ENCODE measurements at regions not wholly inside any gene's neighbourhood (a gene's known extent, or its start where the extent isn't known, plus 50 kb on each side); places are given as distances from the start of the nearest gene placed in this dataset.

DNA sequence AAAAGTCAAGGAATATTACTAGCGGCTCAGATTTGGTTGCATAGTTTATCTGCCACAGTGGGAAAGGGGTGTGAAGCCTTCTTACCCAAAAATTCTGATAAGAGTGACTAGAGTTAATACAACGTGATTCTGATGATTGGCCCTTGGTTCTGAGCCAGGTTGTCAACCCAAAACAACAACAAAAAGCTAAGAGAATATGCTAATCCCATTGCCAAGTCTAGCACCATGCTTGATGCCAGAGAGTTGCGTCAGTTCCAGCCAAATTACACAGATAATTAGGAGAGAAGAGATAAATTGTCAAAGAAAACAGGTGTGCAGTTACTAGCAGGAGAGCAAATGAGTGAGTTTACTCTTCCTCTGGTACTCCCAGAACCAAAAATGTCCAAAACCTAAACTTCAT, 287.4 kb upstream of the AGA start:
- Histone ChIP-seq H3K36me3 (ENCODE audit: insufficient read depth, low read length) (no peaks in the 10 kb centered on the region), H3K4me1 (ENCODE audit: insufficient read depth, low read length) (no peaks in the 10 kb centered on the region), H3K27me3 (ENCODE audit: insufficient read depth, low read length) (no peaks in the 10 kb centered on the region), H3K4me2 (ENCODE audit: insufficient read depth, low read length) (no peak overlapping the region), H3K27ac (ENCODE audit: low read depth, low read length) (no peak overlapping the region), H3K79me2 (ENCODE audit: insufficient read depth, low read length) (no peaks in the 10 kb centered on the region), H4K20me1 (ENCODE audit: insufficient read depth, low read length) (no peaks in the 10 kb centered on the region), H3K9me3 (ENCODE audit: low read depth, low read length) (no peaks in the 10 kb centered on the region), H3K4me3 (ENCODE audit: insufficient read depth, low read length) (no peak overlapping the region), H2AFZ (ENCODE audit: low read length) (no peak overlapping the region)
- DNase-seq (ENCODE audit: insufficient read length, low spot score, missing footprints): no peak
- TF ChIP-seq CTCF (IDR thresholded peaks at IDR 0.05; ENCODE audit: extremely low read depth, low read depth, low read length): no peak

GRCh38 chr4:177737387-177737940, 295.2 kb upstream of the AGA start:
- Histone ChIP-seq H3K27ac (ENCODE audit: low read depth, low read length) (no peak overlapping the region), H3K36me3 (ENCODE audit: insufficient read depth, low read length) (no peaks in the 10 kb centered on the region), H3K4me1 (ENCODE audit: insufficient read depth, low read length) (no peaks in the 10 kb centered on the region), H4K20me1 (ENCODE audit: insufficient read depth, low read length) (no peaks in the 10 kb centered on the region), H3K27me3 (ENCODE audit: insufficient read depth, low read length) (no peaks in the 10 kb centered on the region), H3K9me3 (ENCODE audit: low read depth, low read length) (no peaks in the 10 kb centered on the region), H3K4me2 (ENCODE audit: insufficient read depth, low read length) (no peak overlapping the region), H3K79me2 (ENCODE audit: insufficient read depth, low read length) (no peaks in the 10 kb centered on the region), H3K4me3 (ENCODE audit: insufficient read depth, low read length) (no peak overlapping the region), H2AFZ (ENCODE audit: low read length) (no peak overlapping the region)
- TF ChIP-seq CTCF (IDR thresholded peaks at IDR 0.05; ENCODE audit: extremely low read depth, low read depth, low read length): no peak
- no peak for DNase-seq (ENCODE audit: insufficient read length, low spot score, missing footprints)

GRCh38 chr4:177740563-177740962, 298.3 kb upstream of the AGA start:
- no peak for TF ChIP-seq CTCF (IDR thresholded peaks at IDR 0.05; ENCODE audit: extremely low read depth, low read depth, low read length)
- DNase-seq (ENCODE audit: insufficient read length, low spot score, missing footprints): no peak
- H2AFZ ChIP-seq (ENCODE audit: low read length): no peak overlapping the region
- H3K4me1 ChIP-seq (ENCODE audit: insufficient read depth, low read length): no peaks in the 10 kb centered on the region
- no peaks in the 10 kb centered on the region for H3K27me3 ChIP-seq (ENCODE audit: insufficient read depth, low read length)
- H3K36me3 ChIP-seq (ENCODE audit: insufficient read depth, low read length): no peaks in the 10 kb centered on the region
- H3K79me2 ChIP-seq (ENCODE audit: insufficient read depth, low read length): no peaks in the 10 kb centered on the region
- no peaks in the 10 kb centered on the region for H4K20me1 ChIP-seq (ENCODE audit: insufficient read depth, low read length)
- H3K4me2 ChIP-seq (ENCODE audit: insufficient read depth, low read length): no peak overlapping the region
- no peak overlapping the region for H3K27ac ChIP-seq (ENCODE audit: low read depth, low read length)
- H3K4me3 ChIP-seq (ENCODE audit: insufficient read depth, low read length): no peak overlapping the region
- H3K9me3 ChIP-seq (ENCODE audit: low read depth, low read length): no peaks in the 10 kb centered on the region

- H2AFZ ChIP-seq (ENCODE audit: low read length): no peak overlapping the region
- no peaks in the 10 kb centered on the region for H3K27me3 ChIP-seq (ENCODE audit: insufficient read depth, low read length)
- no peaks in the 10 kb centered on the region for H4K20me1 ChIP-seq (ENCODE audit: insufficient read depth, low read length)
- no peak for TF ChIP-seq CTCF (IDR thresholded peaks at IDR 0.05; ENCODE audit: extremely low read depth, low read depth, low read length)
- H3K79me2 ChIP-seq (ENCODE audit: insufficient read depth, low read length): no peaks in the 10 kb centered on the region
- no peak for DNase-seq (ENCODE audit: insufficient read length, low spot score, missing footprints)
- no peaks in the 10 kb centered on the region for H3K36me3 ChIP-seq (ENCODE audit: insufficient read depth, low read length)
- no peak overlapping the region for H3K27ac ChIP-seq (ENCODE audit: low read depth, low read length)
- no peaks in the 10 kb centered on the region for H3K4me1 ChIP-seq (ENCODE audit: insufficient read depth, low read length)
- H3K4me3 ChIP-seq (ENCODE audit: insufficient read depth, low read length): no peak overlapping the region
- no peaks in the 10 kb centered on the region for H3K9me3 ChIP-seq (ENCODE audit: low read depth, low read length)
- no peak overlapping the region for H3K4me2 ChIP-seq (ENCODE audit: insufficient read depth, low read length)
Observed at GRCh38 chr4:177759729-177760128, 317.5 kb upstream of the AGA start.
